Activated T-helper 9 cell treated with anti-CD3 and anti-CD28 coated beads, Interleukin-2, amount 50 U/mL, for 16 hours (primary cell): ENCODE measurements at regions not wholly inside any gene's neighbourhood (a gene's known extent, or its start where the extent isn't known, plus 50 kb on each side); places are given as distances from the start of the nearest gene placed in this dataset.

Experiments
- DNase-seq: peaks from one replicate; pipeline ENCODE4 v3.0.0-alpha.2; 2020; ENCODE audit warnings: low read depth

GRCh38 chr2:18425210-18425703 is 135.2 kb downstream of the RDH14 start:
- DNase-seq: no peak

GRCh38 chr2:18423636-18424035 is 136.8 kb downstream of the RDH14 start:
- DNase-seq: no peak

- no peak for DNase-seq
Observed at GRCh38 chr2:18422432-18423165, 137.9 kb downstream of the RDH14 start.

- no peak for DNase-seq
Observed at GRCh38 chr2:18413676-18414396, 146.6 kb downstream of the RDH14 start.

- DNase-seq: no peak
Observed at GRCh38 chr2:18412980-18413675, 147.3 kb downstream of the RDH14 start.

- no peak for DNase-seq
Observed at GRCh38 chr2:18411626-18412025, 148.8 kb downstream of the RDH14 start.

- DNase-seq: no peak
Observed at GRCh38 chr2:18410543-18410942, 149.9 kb downstream of the RDH14 start.

- no peak for DNase-seq
Observed at GRCh38 chr2:18408638-18409037, 151.8 kb downstream of the RDH14 start.

GRCh38 chr2:18406219-18406618 is 154.2 kb downstream of the RDH14 start:
- DNase-seq: no peak

- DNase-seq: no peak
Observed at GRCh38 chr2:18404708-18405107, 155.7 kb downstream of the RDH14 start.

GRCh38 chr2:18403921-18404522 is 156.4 kb downstream of the RDH14 start:
- DNase-seq: no peak

GRCh38 chr2:18402831-18403230 is 157.6 kb downstream of the RDH14 start:
- no peak for DNase-seq

GRCh38 chr2:18401471-18401870 is 159.0 kb downstream of the RDH14 start:
- no peak for DNase-seq

GRCh38 chr2:18399601-18400000 is 160.9 kb downstream of the RDH14 start:
- no peak for DNase-seq

- no peak for DNase-seq
Observed at GRCh38 chr2:18398833-18399232, 161.6 kb downstream of the RDH14 start.

- DNase-seq: no peak
Observed at GRCh38 chr2:18396329-18397010, 164.0 kb downstream of the RDH14 start.

GRCh38 chr2:18395555-18395954 is 164.9 kb downstream of the RDH14 start:
- DNase-seq: no peak

- DNase-seq: peak; percentile 25
Observed at GRCh38 chr2:18387441-18388206, 172.8 kb downstream of the RDH14 start.

GRCh38 chr2:18384242-18384641 is 176.2 kb downstream of the RDH14 start:
- DNase-seq: no peak

GRCh38 chr2:18381386-18381785 is 179.1 kb downstream of the RDH14 start:
- DNase-seq: no peak

GRCh38 chr2:18380321-18380720 is 180.1 kb downstream of the RDH14 start:
- no peak for DNase-seq
